ENCODE measurements at regions not wholly inside any gene's neighbourhood (a gene's known extent, or its start where the extent isn't known, plus 50 kb on each side); places are given as distances from the start of the nearest gene placed in this dataset.

DNA sequence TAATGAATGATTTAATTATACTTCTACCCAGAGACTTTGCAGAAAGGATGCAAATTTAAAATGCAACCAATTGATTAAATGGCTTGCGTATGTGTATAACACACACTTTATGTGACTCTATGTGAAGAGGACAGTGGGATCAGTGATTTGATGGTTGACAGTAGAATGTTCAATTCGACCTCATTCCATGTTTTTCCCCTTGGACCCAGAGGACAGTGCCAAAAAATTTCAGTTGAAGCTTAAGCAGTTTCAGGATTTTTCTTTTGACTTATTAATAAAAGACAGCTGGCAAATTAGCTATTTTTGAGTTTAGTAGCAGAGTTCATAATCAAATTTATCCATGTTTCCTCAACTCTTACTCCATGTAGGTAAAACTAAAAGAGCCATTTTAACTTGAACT, 742.4 kb upstream of the NR2F2 start:
- DNase-seq (ENCODE audit: low read depth): no peak
- in situ Hi-C loops (cut with HindIII; ENCODE audit: low pct_unique_long_range_greater_than_20kb, low sequenced_read_pairs): no loop called here

- DNase-seq (ENCODE audit: low read depth): no peak
- in situ Hi-C loops (cut with HindIII; ENCODE audit: low pct_unique_long_range_greater_than_20kb, low sequenced_read_pairs): no loop called here
Observed at GRCh38 chr15:95590533-95591044, 739.9 kb upstream of the NR2F2 start.

DNA sequence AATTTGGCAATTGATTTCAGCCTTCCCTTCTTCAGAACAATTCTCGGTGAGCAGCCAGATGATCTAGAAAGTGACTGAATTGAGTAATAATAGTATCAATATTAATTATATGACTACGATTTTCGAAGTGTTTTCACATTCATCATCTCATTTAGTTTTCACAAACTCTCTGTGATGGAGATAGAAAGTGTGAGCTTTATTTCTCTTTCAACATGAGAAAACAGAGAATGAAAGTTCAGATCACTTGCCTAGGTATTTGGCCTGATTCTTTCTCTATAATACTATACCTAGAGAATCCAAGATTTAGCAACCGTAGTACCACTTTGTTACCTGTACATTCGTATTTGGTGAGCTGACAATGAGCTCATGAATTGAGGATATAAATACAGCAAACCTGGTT, 739.2 kb upstream of the NR2F2 start:
- DNase-seq (ENCODE audit: low read depth): no peak
- in situ Hi-C loops (cut with HindIII; ENCODE audit: low pct_unique_long_range_greater_than_20kb, low sequenced_read_pairs): no loop called here

DNA sequence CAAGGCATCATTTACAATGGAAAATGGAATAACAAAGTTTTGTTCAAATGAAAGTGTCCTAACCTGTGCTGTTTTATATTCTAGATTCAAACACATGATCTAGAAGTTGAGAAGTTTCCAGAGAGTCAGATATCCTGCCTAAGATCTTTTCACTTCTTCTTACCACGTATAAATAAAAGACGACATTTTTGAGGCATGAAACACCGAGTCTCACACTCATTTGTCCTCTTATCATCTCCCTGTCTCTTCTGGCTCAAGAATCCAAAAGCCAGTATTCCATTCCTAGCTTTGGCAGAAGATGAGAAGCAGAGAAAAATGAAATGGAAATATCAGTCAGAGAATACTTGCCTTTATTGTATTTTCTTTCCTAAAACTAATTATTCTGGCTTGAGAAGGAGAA, 738.6 kb upstream of the NR2F2 start:
- DNase-seq (ENCODE audit: low read depth): no peak
- in situ Hi-C loops (cut with HindIII; ENCODE audit: low pct_unique_long_range_greater_than_20kb, low sequenced_read_pairs): no loop called here

- in situ Hi-C loops (cut with HindIII; ENCODE audit: low pct_unique_long_range_greater_than_20kb, low sequenced_read_pairs): no loop called here
Observed at GRCh38 chr15:95594496-95594895, 736.0 kb upstream of the NR2F2 start.

GRCh38 chr15:95595759-95596158, 734.7 kb upstream of the NR2F2 start:
- no peak for DNase-seq (ENCODE audit: low read depth)
- in situ Hi-C loops (cut with HindIII; ENCODE audit: low pct_unique_long_range_greater_than_20kb, low sequenced_read_pairs): no loop called here

More at GRCh38 chr15:95594496-95594895, 736.0 kb upstream of the NR2F2 start:
- DNase-seq (ENCODE audit: low read depth): no peak

DNA sequence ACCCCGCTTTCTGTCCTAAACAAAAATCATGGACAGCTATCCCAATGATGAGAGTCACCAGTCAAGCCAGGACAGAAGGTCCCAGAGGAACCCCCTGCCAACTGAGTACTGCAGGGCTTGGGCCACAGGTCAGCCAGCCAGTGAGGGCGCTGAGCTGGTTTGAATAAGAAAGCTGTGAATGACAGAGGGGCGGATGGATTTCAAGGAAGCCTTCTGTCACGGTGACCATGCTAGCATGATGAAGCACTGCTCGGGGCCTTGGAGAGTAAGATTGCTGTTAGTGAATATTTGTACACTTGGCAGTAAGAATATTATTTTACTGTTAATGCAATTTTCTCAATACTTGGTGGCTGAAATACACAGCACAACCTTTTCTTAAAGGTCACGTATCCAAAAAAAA, 734.0 kb upstream of the NR2F2 start:
- in situ Hi-C loops (cut with HindIII; ENCODE audit: low pct_unique_long_range_greater_than_20kb, low sequenced_read_pairs): no loop called here
- no peak for DNase-seq (ENCODE audit: low read depth)

DNA sequence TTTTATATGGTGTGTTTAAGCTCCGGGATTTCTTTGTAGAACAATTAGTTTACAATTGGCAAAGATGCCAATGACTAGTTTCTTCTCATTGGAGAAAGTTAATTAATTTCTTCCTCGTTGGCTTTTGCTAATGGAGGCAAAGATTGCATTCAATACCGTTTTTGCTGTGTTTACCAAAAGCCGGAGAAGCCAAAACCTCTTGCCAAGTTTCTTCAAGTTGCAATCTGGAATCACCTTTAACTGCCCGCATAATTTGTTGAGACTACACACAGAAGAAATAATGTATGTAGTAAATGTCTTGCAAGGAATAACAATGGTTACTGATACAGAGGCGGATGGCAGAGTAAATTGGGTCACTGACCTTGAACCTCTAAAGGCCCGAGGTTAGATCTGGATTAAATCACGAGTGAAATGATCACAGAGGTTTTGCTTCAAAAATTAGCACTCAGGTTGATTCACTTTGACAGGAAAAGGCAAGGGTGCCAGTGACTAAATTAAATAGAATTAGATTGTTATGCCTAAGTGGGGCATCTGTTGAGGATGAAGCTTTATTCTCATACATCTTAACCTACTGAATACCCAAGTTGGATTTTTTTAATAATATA, 732.1 kb upstream of the NR2F2 start:
- DNase-seq (ENCODE audit: low read depth): no peak
- in situ Hi-C loops (cut with HindIII; ENCODE audit: low pct_unique_long_range_greater_than_20kb, low sequenced_read_pairs): no loop called here

DNA sequence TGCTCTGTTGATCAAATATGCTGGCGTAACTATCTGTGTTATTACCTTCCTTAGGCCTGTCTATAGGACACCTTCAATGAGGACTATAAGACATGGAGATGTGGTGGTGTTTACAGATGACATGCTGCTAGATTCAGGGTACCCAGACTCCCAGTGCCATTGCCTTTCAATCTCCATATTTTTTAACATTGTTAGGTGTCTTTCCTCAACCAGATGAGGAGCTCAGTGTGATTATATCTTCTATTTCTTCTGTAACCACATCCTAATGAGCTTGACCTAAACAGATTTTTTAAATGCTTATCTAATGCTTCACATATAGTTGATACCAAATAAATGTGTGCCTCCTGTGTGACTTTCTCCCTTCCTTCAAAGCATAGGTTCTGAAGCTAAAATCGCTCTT, 730.1 kb upstream of the NR2F2 start:
- no peak for DNase-seq (ENCODE audit: low read depth)
- in situ Hi-C loops (cut with HindIII; ENCODE audit: low pct_unique_long_range_greater_than_20kb, low sequenced_read_pairs): no loop called here

DNA sequence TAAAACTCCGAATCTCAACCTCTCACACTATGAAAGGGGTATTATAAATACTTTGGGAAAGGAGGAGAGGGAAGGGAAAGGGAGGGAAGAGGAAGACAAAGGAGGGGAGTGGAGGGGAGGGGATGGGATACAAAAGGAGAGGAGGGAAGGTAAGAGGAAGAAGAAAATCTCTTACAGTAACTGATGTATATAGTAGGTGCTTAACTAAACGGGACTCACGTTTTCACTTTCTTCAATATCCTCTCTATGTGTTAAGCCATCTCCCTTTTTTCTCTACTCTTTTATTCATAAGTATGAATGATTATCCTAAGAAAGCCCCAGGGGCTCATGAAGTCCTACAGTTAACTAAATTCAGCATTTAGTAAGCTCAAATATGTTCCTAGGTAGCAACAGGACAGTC, 729.6 kb upstream of the NR2F2 start:
- in situ Hi-C loops (cut with HindIII; ENCODE audit: low pct_unique_long_range_greater_than_20kb, low sequenced_read_pairs): no loop called here
- no peak for DNase-seq (ENCODE audit: low read depth)

DNA sequence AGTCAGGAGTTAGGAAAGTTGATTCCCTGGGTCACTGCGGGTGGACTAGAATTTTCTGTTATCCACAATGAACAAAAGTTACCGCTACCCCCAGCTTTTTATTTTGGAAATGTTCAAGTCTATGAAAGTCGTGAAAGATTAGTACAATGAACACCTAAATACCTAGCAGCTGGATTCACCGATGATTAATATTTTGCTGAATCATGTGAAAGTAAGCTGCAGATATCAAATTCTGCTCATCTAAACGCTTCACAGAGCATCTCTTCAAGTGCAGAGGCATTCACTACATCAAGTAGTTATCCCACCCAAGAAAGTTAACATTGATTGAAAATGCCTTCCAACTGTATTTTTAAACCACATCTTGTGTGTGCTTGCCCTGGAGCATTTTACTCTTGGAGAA, 729.0 kb upstream of the NR2F2 start:
- DNase-seq (ENCODE audit: low read depth): no peak
- in situ Hi-C loops (cut with HindIII; ENCODE audit: low pct_unique_long_range_greater_than_20kb, low sequenced_read_pairs): no loop called here

DNA sequence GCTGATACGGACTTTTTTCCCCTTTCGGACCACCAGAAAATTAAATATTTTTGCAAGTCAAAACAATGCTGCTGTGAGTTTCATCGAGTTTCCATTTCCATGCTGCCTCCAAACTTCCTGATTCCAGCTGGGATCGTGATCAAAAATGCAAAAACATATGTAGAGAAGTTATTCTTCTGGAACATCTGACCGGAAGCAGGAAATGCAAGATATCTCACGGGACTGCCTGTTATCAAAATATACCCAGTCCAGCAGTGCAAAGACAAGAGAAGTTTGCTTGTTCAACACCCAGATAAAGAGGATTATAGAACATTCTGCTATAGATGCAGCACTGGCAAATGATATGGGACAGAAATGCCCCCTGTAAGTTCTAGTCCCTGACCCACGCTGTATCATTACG, 726.7 kb upstream of the NR2F2 start:
- no peak for DNase-seq (ENCODE audit: low read depth)
- in situ Hi-C loops (cut with HindIII; ENCODE audit: low pct_unique_long_range_greater_than_20kb, low sequenced_read_pairs): no loop called here

DNA sequence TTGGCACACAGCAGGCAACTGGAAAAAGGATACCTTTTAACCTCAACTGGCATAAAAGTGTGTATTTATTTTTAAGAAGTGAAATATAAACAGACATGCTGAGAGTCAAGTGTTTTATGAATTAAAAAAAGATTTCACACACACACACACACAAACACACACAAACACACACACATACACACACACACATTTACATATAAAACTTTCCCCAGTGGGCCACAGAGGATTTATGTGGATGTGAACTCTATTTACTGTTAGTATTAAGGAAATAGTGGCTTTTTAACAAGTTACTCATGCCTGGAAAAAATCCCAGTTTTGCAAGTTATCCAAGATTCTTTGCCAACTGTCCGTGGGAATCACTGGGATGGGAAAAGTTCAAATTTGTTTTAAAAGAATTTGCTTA, 725.9 kb upstream of the NR2F2 start:
- DNase-seq (ENCODE audit: low read depth): peak; percentile 14

DNA sequence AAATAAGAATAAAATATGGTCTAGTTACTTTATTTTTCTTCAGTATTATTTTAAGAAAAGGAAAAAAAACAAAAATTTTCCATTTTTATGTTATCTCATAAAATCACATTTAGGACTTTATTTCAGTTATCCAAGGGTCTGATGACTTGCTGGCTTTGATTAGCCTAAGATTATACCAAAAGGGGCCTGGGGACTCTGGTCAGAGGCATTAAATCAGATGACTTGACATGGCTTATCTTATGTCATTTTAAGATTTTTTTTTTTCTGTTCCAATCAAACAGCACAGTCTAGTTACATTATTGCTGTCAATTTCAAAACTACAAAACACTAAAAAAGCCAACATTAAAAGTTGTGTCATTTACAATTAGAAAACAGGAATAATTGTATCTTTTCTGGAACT, 725.4 kb upstream of the NR2F2 start:
- in situ Hi-C loops (cut with HindIII; ENCODE audit: low pct_unique_long_range_greater_than_20kb, low sequenced_read_pairs): no loop called here
- DNase-seq (ENCODE audit: low read depth): no peak

More for the DNA sequence above, 725.9 kb upstream of the NR2F2 start:
- in situ Hi-C loops (cut with HindIII; ENCODE audit: low pct_unique_long_range_greater_than_20kb, low sequenced_read_pairs): no loop called here

GRCh38 chr15:95606551-95606950, 723.9 kb upstream of the NR2F2 start:
- in situ Hi-C loops (cut with HindIII; ENCODE audit: low pct_unique_long_range_greater_than_20kb, low sequenced_read_pairs): no loop called here
- no peak for DNase-seq (ENCODE audit: low read depth)

DNA sequence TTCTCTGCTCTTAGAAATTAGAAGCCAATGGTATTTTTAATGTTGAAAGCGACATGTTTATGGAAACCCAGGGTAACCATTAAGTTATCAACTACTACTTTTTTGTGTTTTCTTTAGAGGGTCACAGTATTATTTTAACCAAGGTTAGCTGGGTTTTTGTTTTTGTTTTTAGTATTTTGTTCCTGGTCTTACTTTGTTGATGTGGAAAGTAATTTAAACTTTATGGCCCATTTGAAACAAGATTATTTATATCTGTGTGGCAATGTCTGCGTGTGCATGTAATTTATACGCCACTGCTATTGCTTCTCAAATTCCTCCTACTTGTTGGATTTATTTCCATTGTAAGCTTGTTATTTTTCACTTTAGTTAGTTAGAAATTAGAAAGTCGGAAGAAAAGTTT, 722.1 kb upstream of the NR2F2 start:
- DNase-seq (ENCODE audit: low read depth): no peak
- in situ Hi-C loops (cut with HindIII; ENCODE audit: low pct_unique_long_range_greater_than_20kb, low sequenced_read_pairs): no loop called here

DNA sequence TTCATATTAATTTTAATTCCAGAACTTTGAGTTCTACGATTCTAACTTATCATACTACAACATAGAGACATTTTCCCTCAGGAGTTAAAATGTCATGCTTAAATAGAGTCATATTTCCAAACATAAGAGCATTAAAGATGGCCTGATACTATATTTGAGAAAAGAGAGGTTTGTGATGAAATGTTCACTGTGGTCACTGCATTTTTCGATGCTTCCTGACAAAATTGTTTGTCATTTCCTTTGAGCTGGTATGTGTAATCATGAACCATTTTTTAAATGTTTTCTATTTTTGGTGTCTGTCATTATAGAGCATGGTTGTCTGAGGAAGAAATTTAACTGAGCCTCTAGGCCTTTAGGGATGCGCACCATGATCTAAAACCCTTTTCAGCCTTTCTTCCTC, 721.4 kb upstream of the NR2F2 start:
- DNase-seq (ENCODE audit: low read depth): no peak
- in situ Hi-C loops (cut with HindIII; ENCODE audit: low pct_unique_long_range_greater_than_20kb, low sequenced_read_pairs): no loop called here

DNA sequence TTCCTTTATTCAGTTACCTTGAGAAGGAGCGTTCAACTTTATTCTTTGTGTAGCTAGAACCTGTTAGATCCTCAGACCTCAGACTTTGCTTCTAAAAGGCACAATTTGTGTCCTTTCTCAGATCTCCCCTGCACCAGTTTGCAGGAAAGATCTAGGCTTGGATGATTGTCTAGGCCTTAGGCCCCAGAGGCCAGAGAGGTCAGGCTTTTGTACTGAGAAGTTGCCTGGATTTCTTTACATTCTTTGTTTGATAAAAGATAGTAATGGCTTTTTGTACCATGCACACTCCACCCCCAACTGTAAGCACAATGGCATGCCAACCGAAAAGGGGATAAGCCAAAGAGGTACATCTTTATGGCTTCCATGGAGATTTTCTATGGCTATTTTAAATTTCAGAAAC, 719.6 kb upstream of the NR2F2 start:
- no peak for DNase-seq (ENCODE audit: low read depth)
- in situ Hi-C loops (cut with HindIII; ENCODE audit: low pct_unique_long_range_greater_than_20kb, low sequenced_read_pairs): no loop called here

DNA sequence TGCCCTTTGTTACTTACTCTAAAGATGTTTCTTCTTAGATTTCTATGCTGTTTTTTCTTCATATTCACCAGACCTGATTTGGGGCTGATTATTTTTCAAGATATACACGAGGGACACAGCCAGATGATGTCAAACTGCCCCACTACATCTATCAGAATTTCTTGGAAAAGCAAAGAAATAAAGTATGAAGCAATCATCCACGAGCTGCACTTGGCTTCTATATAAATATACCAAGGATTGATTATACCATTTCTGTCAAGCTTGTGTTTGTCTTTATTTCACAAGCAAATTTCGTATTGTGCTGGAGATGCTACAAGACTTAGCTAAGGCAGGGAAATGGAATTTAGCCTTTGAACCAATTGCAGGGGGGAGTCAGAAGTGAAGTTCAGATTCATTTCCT, 715.1 kb upstream of the NR2F2 start:
- in situ Hi-C loops (cut with HindIII; ENCODE audit: low pct_unique_long_range_greater_than_20kb, low sequenced_read_pairs): no loop called here
- no peak for DNase-seq (ENCODE audit: low read depth)

DNA sequence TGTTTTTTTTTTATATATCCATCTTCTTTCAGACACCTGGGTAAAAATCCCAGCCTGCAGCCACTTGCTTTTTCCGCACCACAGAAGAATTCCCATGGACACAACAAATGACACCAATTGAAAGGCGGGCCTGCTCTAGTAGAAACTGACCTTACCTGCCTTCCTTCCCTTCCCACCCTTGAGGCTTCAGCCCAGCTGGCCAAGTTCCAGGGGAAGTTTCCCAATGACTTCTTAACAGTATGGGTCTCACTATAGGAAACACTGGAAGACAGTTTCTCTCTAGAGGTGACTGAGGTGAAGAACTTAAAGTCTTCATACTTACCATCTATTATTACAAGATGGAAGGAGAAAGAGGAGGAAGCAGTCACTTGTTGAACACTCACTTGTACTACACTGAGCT, 714.2 kb upstream of the NR2F2 start:
- in situ Hi-C loops (cut with HindIII; ENCODE audit: low pct_unique_long_range_greater_than_20kb, low sequenced_read_pairs): no loop called here
- no peak for DNase-seq (ENCODE audit: low read depth)

All from Caki2 (cell line).